Psoas muscle (tissue), 7 donors: ENCODE measurements at regions not wholly inside any gene's neighbourhood (a gene's known extent, or its start where the extent isn't known, plus 50 kb on each side); places are given as distances from the start of the nearest gene placed in this dataset.

Source experiments
- ATAC-seq, 4 donors: fragments of 200-7000 bp; cut with Tn5 transposase; one replicate each; pipeline ENCODE4 v1.9.1; 2020; ENCODE audit warnings: moderate library complexity in 3 of 4, mild to moderate bottlenecking in 2 of 4
- DNase-seq, 2 donors: peaks; one replicate each; pipeline ENCODE4 v3.0.0-alpha.2; 2020
- H3K27ac ChIP-seq: fragments of 200-600 bp; one replicate; pipeline ENCODE4 v1.8.0; 2022
- H3K27me3 ChIP-seq, 3 donors: fragments of 200-600 bp in 1 of 3; one replicate each; pipeline versions ENCODE4 v1.6.1 to v1.8.0; 2013 to 2022; ENCODE audit warnings: low read length in 2 of 3, mild to moderate bottlenecking in 2 of 3, moderate library complexity in 1 of 3; ENCODE audit not compliant: insufficient read depth in 3 of 3
- H3K36me3 ChIP-seq, 2 donors: fragments of 200-600 bp in 1 of 2; one replicate each; pipeline versions ENCODE4 v1.6.1 to v1.8.0; 2013 to 2022; ENCODE audit warnings: low read depth in 1 of 2, mild to moderate bottlenecking in 1 of 2, moderate library complexity in 1 of 2; ENCODE audit not compliant: insufficient read depth in 1 of 2
- H3K4me1 ChIP-seq: fragments of 200-600 bp; one replicate; pipeline ENCODE4 v1.8.0; 2022
- H3K4me3 ChIP-seq: fragments of 200-600 bp; one replicate; pipeline ENCODE4 v1.8.0; 2022; ENCODE audit warnings: mild to moderate bottlenecking
- H3K9me3 ChIP-seq: fragments of 200-600 bp; one replicate; pipeline ENCODE4 v1.8.0; 2022
- WGBS, 3 donors: extraction: QIAGEN DNeasy Blood & Tissue Kit; methylation state at CpG; one replicate each; pipeline versions ENCODE4 v1.1.6 to v1.1.7; 2013; 5-methylcytosine and 5-hydroxymethylcytosine counted together
- intact Hi-C, 2 donors: fragments of 100-400 bp; cut with DNase I; formaldehyde crosslinking; loops; one replicate each; pipeline versions ENCODE4 v1.11.0 to v1.14.2; 2022
- TF ChIP-seq, protein P1 (sequence below): fragments of 200-600 bp; IDR thresholded peaks from one replicate; pipeline ENCODE4 v1.8.0; 2022; ENCODE audit warnings: antibody characterized with exemption
- donor health status: healthy with polysubstance abuse.
- donor health status: DM: no; HTN: no; CAD: no; lungs with moderate emphysema.
- donor health status: Bipolar disorder and iron deficiency.
- donor health status: healthy.
- donor health status: DM: yes; HTN: yes; CAD: no.
- donor health status: DM: no; HTN: no; CAD: no.
- donor health status: DM: yes; HTN: yes; CAD: no.

DNA sequence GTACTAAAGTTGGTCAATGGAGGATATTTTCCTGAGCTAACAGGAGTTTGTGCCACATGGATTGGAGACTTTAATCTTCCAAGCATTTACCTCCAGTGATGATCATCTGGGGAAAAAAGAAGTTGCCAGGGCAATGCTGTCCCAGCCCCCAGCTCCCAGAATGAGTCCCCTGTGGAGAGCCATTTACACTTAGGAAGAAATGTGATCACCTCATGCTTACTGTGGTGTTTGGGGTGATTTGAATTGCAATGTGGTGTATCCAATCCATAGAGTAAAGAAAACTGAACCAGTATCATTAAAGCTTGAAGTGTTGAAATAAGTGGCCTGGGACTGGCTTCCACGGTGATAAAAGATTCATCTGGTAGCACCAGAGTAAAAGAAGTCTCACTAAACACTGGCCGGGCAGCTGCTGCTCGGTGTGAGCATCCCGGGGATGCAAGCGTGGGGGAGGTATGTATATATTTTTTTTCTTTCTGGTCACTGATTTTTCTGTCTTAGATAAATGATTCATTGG, 117.2 kb upstream of the NTM start:
- ATAC-seq (no peak), DNase-seq (no peak)
- Histone ChIP-seq H3K4me1 (no peaks in the 10 kb centered on the region), H3K4me3 (no peak overlapping the region), H3K27me3 (no peaks in the 10 kb centered on the region), H3K27ac (no peak overlapping the region), H3K36me3 (no peaks in the 10 kb centered on the region), H3K9me3 (no peaks in the 10 kb centered on the region)
- TF ChIP-seq, protein P1, sequence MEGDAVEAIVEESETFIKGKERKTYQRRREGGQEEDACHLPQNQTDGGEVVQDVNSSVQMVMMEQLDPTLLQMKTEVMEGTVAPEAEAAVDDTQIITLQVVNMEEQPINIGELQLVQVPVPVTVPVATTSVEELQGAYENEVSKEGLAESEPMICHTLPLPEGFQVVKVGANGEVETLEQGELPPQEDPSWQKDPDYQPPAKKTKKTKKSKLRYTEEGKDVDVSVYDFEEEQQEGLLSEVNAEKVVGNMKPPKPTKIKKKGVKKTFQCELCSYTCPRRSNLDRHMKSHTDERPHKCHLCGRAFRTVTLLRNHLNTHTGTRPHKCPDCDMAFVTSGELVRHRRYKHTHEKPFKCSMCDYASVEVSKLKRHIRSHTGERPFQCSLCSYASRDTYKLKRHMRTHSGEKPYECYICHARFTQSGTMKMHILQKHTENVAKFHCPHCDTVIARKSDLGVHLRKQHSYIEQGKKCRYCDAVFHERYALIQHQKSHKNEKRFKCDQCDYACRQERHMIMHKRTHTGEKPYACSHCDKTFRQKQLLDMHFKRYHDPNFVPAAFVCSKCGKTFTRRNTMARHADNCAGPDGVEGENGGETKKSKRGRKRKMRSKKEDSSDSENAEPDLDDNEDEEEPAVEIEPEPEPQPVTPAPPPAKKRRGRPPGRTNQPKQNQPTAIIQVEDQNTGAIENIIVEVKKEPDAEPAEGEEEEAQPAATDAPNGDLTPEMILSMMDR = no peak
- intact Hi-C loops = no loop called here
- WGBS, 3 donors = 21 to 23% (median 22%) methylated on average over 5 of the region's 5 CpGs

DNA sequence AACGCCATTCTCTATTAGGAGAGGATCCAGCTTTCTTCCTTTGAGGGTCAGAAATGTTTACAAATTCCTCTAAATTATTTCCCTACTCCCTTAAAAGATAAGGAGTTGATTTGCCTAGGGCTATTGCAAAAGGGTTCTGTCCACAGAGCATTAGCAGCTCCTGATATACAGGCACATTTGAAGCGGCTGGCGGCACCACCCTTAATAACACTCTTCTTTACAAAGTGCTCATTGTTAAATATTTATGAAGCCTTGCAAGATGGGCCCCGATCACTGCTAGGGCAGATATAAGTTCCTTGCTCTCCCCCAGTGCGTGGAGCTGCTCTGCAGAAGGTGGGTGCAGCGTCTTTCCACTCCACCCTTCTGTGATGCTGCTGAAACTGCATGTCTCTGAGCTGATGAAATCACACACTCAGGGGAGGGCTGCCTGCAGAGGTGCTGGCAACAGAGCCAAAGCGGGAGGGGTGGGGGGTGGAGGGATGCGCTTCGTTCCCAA, 116.7 kb upstream of the NTM start:
- no peak overlapping the region for H3K27ac ChIP-seq
- no peak for ATAC-seq
- no peak overlapping the region for H3K4me3 ChIP-seq
- H3K27me3 ChIP-seq = no peaks in the 10 kb centered on the region
- no peak for DNase-seq
- H3K36me3 ChIP-seq = no peaks in the 10 kb centered on the region
- intact Hi-C loops = no loop called here
- no peaks in the 10 kb centered on the region for H3K4me1 ChIP-seq
- WGBS, 3 donors = 25 to 43% (median 31%) methylated on average over 9 of the region's 9 CpGs
- no peaks in the 10 kb centered on the region for H3K9me3 ChIP-seq
- TF ChIP-seq, protein P1 = no peak

DNA sequence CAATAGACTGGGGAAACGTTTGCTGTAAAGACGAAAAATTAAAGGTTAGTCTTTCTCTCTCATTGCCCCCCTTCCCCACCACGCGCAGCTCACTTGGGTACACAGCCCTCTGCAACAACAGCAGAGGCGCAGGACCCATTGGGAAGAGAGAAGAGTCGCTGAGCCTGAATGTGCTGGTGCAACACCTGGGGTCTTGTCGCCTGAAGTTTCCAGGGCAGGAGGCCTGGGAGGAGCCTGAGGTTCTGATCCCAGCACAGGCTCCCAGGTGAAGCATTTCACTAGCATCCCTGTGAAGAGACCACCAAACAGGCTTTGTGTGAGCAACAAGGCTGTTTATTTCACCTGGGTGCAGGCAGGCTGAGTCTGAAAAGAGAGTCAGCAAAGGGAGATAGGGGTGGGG, 116.2 kb upstream of the NTM start:
- no peaks in the 10 kb centered on the region for H3K27me3 ChIP-seq
- intact Hi-C loops = no loop called here
- no peak overlapping the region for H3K27ac ChIP-seq
- DNase-seq (no peak), ATAC-seq (no peak)
- H3K36me3 ChIP-seq = no peaks in the 10 kb centered on the region
- WGBS, 3 donors = 51 to 62% (median 56%) methylated on average over 7 of the region's 7 CpGs
- H3K4me1 ChIP-seq = no peaks in the 10 kb centered on the region
- H3K9me3 ChIP-seq = no peaks in the 10 kb centered on the region
- H3K4me3 ChIP-seq = no peak overlapping the region
- TF ChIP-seq, protein P1 = no peak

DNA sequence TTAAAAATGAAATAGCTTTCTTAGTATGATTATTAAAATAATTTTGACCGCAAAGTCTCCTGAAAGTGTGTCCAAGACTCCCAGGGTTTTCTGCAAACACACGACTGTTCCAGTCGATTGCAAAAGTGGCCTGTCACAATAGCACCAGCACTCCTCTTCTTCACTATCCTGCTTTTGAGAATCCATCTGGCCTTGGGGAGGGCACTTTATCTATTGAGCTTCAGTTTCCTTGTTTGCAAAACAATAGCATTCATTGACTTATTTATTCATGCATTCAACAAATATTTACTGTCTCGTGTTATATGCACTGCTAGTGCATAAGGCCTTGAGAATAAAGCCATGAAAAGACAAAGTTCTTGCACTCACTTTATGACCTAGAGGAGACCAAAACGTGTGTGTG, 96.2 kb upstream of the NTM start:
- TF ChIP-seq, protein P1 = no peak
- 63 to 72% (median 68%) methylated on average over 5 of the region's 5 CpGs for WGBS, 3 donors
- Histone ChIP-seq H3K36me3 (no peaks in the 10 kb centered on the region), H3K9me3 (no peaks in the 10 kb centered on the region), H3K4me3 (no peak overlapping the region), H3K27ac (no peak overlapping the region), H3K4me1 (no peaks in the 10 kb centered on the region), H3K27me3 (no peaks in the 10 kb centered on the region)
- ATAC-seq (no peak), DNase-seq (no peak)
- intact Hi-C loops = no loop called here

DNA sequence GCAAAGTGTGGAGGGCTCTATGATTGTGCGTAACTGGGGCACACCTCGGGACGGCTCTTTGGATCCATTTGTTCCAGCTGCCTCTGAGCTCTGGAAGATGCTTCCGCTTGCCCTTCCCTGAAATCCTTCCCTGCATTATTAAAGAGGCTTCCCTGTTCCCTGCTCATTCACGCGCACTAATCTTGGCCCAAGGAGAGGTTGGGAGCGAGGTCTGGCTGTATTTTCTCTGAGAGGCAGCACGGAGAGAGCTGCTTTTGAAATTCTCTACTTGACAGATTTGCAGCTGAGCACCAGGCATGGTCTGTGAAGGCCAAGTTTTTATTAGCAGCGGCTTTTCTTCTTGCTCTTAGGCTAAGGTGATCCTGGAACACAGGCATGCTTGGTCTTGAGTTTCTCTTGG, 94.8 kb upstream of the NTM start:
- ATAC-seq = no peak
- WGBS, 3 donors = 48 to 61% (median 49%) methylated on average over 9 of the region's 9 CpGs

More for the DNA sequence above, 94.8 kb upstream of the NTM start:
- intact Hi-C loops = no loop called here
- H3K4me3 ChIP-seq = no peak overlapping the region
- no peaks in the 10 kb centered on the region for H3K36me3 ChIP-seq
- H3K27ac ChIP-seq = no peak overlapping the region
- no peaks in the 10 kb centered on the region for H3K9me3 ChIP-seq
- DNase-seq = no peak
- H3K4me1 ChIP-seq = no peaks in the 10 kb centered on the region
- H3K27me3 ChIP-seq = no peaks in the 10 kb centered on the region
- TF ChIP-seq, protein P1 = no peak
